ENCODE measurements at regions not wholly inside any gene's neighbourhood (a gene's known extent, or its start where the extent isn't known, plus 50 kb on each side); places are given as distances from the start of the nearest gene placed in this dataset.
"Not testable (repeated sequence)": the region's sequence is repeated elsewhere in the genome, so short reads cannot be mapped to it uniquely, and the experiment has no call there.

DNA sequence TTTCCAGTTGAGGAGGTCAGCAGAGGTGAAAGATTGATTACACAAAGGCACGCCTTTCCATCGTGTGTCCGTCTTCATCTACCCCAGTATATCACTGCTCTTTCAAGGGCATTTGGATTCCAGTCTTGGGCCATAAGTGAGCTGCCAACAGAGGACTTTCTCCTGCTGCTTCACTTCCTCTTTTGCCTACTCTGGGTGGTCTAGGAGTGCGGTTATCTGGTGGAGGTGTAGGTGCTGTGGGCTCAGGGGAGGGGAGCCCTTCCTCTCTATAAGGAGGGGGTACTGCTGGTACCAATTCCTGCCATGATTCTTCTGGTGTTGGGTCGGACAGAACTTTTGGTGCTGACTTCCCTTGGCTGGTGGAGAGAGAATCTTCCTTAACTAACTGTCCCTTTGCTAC lies 83.1 kb upstream of the VEPH1 start:
- DNase-seq (ENCODE audit: low spot score), result no peak
- no peak for FAIRE-seq

DNA sequence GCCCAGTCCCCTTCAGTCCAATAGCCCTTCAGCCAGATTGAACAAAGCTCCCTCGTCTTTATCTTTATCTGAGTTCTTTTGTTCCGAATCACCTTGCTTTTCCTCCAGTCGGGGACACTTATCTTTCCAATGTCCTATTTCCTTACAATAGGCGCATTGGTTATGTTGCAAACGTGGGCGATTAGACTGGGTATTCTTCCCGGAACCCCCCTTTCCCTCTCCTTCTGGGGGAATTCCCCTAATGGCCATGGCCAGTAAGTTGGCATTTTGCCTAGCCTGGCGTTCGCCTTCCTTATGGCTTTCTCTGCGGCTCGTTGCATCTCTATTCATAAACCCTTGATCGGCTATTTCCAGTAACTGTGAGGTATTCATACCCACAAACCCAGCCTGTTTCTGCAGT lies 82.2 kb upstream of the VEPH1 start:
- no peak for DNase-seq (ENCODE audit: low spot score)
- no peak for FAIRE-seq

DNA sequence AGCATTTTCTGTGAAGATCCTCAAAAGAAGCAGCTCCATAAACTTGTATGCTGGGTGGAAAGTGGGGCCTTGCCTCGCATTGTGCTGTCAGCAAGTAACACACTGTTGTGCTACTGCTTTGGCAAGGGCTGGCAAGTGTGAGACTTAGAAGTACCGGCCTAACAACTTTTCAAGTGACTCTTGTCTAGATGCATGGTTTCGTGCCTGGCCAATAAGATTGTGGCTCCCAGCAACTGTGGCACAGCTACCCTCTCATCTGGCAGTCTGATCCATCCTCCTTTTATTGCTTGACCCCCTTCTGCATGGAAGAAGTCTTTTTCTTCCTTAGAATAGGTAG lies 79.4 kb upstream of the VEPH1 start:
- no peak for DNase-seq (ENCODE audit: low spot score)
- no peak for FAIRE-seq

DNA sequence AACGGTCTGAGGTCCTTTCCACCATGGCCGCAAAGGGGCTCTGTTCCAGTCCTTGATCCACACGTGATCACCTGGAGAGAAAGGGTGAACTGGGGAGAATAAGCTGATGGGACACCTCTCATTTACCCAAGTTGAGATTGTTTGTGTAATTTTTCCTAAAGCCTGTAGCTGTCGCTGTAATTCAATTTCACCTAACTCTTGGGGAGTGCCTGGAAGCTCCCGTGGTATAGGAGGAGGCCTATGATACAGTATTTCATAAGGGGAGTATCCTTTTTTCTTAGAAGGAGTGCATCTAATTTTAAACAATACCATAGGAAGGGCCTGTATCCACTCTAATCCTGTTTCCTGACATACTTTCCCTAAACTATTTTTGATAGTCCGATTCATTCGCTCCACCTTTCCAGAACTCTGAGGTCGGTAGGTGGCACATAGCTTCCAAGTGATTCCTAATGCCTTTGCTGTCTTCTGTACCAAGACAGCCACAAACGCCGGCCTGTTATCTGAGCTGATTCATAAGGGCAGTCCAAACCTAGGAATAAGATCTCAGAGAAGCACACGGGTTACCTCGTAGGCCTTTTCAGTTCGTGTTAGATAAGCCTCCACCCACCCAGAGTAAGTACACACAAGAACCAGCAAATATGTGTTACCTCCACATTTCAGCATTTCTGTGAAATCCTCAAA lies 78.9 kb upstream of the VEPH1 start:
- DNase-seq (ENCODE audit: low spot score); FAIRE-seq: not testable (repeated sequence)

DNA sequence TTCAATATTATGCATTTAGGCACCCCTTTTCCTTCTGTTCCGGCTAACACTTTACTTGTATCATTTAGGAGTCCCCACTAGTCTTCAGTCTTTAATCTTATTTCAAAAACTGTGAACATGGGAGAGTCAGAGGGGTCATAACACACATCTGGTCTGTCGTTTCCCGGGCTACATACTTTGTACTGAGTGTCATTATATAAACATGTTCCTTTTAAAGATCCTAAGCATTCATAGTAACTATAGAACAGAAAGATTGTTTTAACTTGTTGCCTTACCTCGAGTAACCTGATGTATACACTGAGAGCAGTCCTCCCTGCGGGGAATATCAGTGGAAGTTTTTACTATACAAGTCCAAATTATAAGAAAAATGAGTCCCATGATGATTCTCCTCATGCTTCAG lies 78.2 kb upstream of the VEPH1 start:
- FAIRE-seq, result no peak

DNA sequence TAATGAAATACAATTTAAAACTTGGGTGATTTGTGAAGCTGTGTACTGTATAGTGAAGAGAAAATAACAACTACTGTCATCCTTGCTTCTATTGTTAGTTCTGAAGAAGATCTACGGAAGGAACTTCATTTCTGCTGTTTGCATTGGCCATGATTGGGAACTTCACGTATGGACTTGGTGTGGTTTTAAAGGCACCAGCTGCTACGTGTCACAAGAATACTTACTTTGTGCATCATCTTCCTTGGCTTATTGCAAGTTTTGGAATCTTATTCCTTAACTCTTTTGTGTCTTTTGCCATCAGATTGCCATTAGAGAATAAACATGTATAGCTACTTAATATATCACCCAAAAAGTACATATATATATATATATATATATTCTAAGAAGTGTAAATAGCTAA lies 75.0 kb upstream of the VEPH1 start:
- DNase-seq (ENCODE audit: low spot score) (no peak), FAIRE-seq (no peak)

More for the DNA sequence above, 78.2 kb upstream of the VEPH1 start:
- DNase-seq (ENCODE audit: low spot score), result no peak

DNA sequence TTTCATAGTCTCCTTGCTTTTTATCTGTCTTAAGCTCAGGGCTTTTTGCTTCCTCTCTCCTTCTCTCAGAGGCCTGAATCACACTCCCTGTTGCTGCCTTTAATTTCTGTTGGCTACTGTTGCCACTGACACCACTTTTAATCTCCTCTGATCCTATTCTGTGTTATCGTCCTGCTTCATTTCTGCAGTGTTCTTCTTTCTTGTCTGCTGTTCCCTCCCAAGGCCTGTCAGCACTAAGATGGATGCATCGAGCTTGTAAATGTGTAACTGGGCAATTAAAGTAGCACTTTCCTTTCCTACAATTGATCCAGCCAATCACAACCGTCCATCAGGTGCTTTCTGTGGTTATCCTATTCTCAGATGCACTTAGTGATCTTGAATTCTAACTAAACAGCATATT lies 71.3 kb upstream of the VEPH1 start:
- FAIRE-seq, result no peak
- DNase-seq (ENCODE audit: low spot score), result no peak

DNA sequence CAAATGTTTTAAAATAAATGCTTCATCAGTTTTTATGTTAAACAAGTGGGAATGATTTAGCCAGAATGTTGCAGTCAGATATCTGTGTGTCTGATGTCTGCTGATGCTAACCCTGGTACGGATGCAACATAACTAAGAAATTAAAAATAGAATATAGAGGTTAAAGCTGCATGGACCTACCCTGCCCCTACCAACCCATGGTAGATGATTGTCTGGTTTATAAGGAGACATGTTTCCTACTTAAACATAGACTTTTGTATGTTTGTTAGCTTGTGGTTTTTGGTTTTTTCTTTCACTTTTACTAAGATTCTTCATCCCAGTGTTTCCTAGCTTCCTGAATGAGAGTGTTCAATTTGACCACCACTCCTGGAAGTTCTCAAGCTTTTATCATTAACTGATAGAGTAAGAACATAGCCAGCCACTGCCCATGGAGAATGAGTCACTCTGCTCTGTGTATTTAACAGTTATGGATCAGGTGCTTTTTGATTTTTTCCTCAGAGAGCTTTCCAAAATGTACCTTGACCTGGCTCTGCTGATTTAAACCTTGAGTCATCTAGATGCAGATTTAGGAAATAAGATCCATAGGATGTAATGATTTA lies 70.7 kb upstream of the VEPH1 start:
- no peak for FAIRE-seq
- no peak for DNase-seq (ENCODE audit: low spot score)

DNA sequence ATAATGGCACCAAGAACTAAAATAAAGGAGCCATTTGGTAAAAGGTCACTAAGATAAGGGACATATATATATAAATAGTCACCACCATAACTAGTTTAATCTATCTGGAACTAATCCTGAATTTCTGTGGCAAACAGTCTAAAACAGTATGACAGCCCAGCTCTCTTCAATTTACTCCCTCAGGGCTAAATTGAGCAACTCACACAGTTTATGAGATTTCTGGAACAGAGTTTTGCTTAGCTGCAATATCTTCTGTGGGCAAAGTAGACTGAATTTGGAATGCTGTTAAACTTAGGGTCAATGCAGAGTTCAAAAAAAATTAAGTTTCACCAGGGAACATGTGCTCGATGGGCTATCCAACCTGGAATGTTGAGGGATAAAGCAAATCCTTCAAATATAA lies 70.1 kb upstream of the VEPH1 start:
- FAIRE-seq (no peak), DNase-seq (ENCODE audit: low spot score) (no peak)

DNA sequence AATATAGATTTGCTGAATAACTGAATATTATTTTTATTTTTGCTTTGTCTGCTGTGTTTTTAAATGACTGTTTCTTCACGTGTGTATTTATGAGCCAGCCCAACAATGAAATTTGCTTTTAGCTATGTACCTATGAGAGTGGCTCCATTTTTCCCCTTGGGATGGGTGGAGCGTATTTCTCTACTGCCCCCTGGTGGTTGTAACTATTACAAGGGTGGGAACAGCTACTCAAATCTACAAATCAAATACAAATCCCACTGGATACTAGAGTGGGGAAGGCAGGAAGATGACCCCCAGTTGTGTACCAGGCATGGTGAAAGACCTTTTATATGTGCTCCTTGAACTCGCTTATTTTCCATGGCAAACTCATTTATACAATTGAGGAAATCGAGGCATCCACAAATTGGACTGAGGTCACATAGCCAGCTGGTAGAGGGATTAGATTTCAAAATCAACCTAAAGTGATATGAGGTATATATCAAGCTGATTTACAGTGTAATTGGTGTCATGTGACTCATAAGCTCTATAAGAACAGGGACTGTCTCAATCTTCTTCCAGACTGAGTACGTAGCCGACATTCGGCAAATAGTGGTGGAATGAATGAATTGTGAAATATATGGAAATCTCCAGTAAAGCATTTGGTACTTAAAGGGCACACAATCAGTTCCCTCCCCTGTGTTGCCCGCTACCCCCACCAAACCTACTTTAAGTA lies 69.5 kb upstream of the VEPH1 start:
- FAIRE-seq, result no peak
- DNase-seq (ENCODE audit: low spot score), result peak; percentile 26

DNA sequence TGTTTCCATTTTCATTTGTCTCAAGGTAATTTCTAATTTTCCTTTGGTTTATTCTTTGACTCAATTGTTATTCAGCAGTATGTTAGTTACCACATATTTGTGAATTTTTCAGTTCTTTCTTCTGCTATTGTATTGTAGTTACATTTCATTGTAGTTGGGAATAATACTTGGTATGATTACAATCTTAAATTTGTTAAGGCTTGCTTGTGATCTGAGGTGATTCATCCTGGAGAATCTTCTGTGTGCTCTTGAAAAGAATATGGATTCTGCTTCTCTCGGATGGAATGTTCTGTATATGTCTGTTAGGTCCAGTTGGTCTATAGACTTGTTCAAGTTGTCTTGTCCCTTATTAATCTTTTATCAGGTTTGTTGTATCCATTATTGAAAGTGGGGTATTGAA lies 63.4 kb upstream of the VEPH1 start:
- DNase-seq (ENCODE audit: low spot score) (no peak), FAIRE-seq (no peak)

DNA sequence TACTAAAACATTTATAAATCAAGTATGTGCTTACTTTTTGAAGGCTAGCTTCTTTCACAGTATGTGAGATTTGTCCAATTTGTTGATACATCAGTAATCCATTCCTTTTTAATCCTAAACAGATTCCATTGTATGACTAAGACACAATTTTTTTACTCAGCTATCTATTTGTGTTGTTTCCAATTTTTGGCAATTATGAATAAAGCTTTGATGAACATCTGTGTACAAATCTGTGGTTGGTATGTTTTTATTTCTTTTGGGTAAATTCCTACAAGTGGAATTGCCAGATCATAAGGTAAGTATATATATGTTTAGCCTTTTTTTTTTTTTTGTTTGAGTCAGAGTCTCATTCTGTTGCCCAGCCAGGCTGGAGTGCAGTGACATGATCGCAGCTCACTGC lies 56.2 kb upstream of the VEPH1 start:
- no peak for FAIRE-seq

More for the DNA sequence above, 56.2 kb upstream of the VEPH1 start:
- no peak for DNase-seq (ENCODE audit: low spot score)

Measured in urothelium cell line (cell line).